ENCODE measurements at regions not wholly inside any gene's neighbourhood (a gene's known extent, or its start where the extent isn't known, plus 50 kb on each side); places are given as distances from the start of the nearest gene placed in this dataset.

DNA sequence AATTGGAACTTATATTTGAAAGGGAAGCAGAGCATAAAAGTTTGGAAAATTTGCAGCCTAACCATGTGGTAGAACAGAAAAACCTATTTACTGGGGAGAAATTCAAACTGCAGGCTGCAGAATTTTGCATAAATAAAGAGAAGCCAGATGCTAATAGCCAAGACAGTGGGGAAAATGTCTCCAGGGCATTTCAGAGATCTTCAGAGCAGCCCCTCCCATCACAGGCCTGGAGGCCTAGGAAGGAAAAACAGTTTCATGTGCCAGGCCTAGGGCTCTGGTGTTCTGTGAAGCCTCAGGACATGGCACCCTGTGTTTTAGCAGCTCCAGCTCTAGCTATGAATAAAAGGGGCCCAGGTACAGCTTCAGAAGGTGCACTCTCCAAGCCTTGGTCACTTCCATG is 648.7 kb upstream of the FRG1 start:
- TF ChIP-seq SIN3A (IDR thresholded peaks at IDR 0.05; ENCODE audit: borderline replicate concordance, insufficient read depth, low read length) (no peak), POLR2AphosphoS5 (IDR thresholded peaks at IDR 0.05; ENCODE audit: low read depth, low read length) (no peak), REST (IDR thresholded peaks at IDR 0.05; ENCODE audit: insufficient read depth in 1 of 2, low read depth in 2 of 2, low read length in 2 of 2) (no peak), TAF1 (IDR thresholded peaks at IDR 0.05; ENCODE audit: borderline replicate concordance, insufficient read depth, low read length) (no peak), FOXP2 (optimal IDR thresholded peaks at IDR 0.05; ENCODE audit: borderline replicate concordance, extremely low read depth, extremely low read length, insufficient read depth) (no peak)
